ENCODE measurements at regions not wholly inside any gene's neighbourhood (a gene's known extent, or its start where the extent isn't known, plus 50 kb on each side); places are given as distances from the start of the nearest gene placed in this dataset.

DNA sequence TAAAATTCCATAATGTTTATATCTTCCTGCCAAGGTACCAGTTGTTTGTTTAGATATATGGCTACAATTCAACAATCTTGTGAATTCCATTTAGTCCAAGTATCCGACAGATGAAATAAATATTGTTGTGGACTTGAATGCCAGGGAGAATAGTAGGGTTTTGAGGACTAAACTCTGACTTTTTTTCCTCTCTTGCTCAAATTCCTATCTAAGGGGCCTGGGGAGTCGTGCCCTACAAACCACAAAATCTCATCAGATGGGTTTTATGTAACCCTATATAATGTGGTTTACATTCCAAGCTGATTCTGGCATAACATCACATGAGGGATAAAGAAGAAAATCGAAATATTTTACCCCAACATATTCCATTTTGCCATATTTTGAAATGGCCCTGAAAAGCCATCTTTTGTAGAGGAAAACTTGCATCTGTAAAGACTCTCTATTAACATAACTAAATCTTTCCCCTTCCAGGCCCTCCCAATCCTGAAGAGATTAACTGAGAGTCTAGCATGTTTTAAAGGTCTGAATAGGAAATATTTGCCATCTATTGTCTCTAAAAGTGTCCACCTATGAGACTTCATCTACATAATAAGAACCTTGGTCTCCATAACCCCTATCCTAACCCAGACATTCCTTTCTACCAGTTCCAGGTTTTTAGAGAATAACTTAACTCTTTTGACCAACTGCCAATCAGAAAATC is 184.7 kb upstream of the KITLG start:
- no peaks in the 10 kb centered on the region for H3K36me3 ChIP-seq (ENCODE audit: control insufficient read depth in 1 of 2, insufficient read depth in 2 of 2, low read depth in 1 of 2, low read length in 2 of 2)
- no peaks in the 10 kb centered on the region for H3K79me1 ChIP-seq (replicated peaks; ENCODE audit: low read length, poor library complexity, severe bottlenecking)
- H2BK15ac ChIP-seq (ENCODE audit: low read depth, poor library complexity, severe bottlenecking) = no peak overlapping the region
- H2BK120ac ChIP-seq (ENCODE audit: low read depth, low read length) = no peak overlapping the region
- 91% methylated on average over 1 of the region's 3 CpGs for WGBS
- H3K4me1 ChIP-seq (ENCODE audit: control insufficient read depth, insufficient read depth, low read depth, low read length) = no peaks in the 10 kb centered on the region
- no peak overlapping the region for H3K4me2 ChIP-seq (ENCODE audit: low read length, poor library complexity, severe bottlenecking)
- no peak overlapping the region for H3K4ac ChIP-seq (ENCODE audit: low read depth in 1 of 2, low read length in 2 of 2)
- no peak overlapping the region for H2BK5ac ChIP-seq (ENCODE audit: low read depth, low read length, poor library complexity, severe bottlenecking)
- H2AK5ac ChIP-seq (ENCODE audit: low read length, severe bottlenecking) = no peak overlapping the region
- no peaks in the 10 kb centered on the region for H3K9me3 ChIP-seq (ENCODE audit: control insufficient read depth, low read length)
- H4K8ac ChIP-seq (ENCODE audit: low read length) = no peak overlapping the region
- H3K18ac ChIP-seq (ENCODE audit: low read depth in 1 of 2, low read length in 2 of 2) = no peak overlapping the region
- H3K4me3 ChIP-seq (ENCODE audit: insufficient read depth in 1 of 2, low read depth in 1 of 2, low read length in 2 of 2) = no peak overlapping the region
- no peak overlapping the region for H2BK12ac ChIP-seq (ENCODE audit: low read length in 2 of 2)
- H3K23ac ChIP-seq (ENCODE audit: low read length in 2 of 2) = no peak overlapping the region
- no peak overlapping the region for H3K14ac ChIP-seq (ENCODE audit: low read length in 2 of 2)
- H2AFZ ChIP-seq (ENCODE audit: low read depth, low read length) = no peak overlapping the region
- no peaks in the 10 kb centered on the region for H3K27me3 ChIP-seq (ENCODE audit: control insufficient read depth in 1 of 2, insufficient read depth in 1 of 2, low read length in 2 of 2)
- no peak overlapping the region for H3K9ac ChIP-seq (ENCODE audit: low read length)
- H3K27ac ChIP-seq (ENCODE audit: low read length, poor library complexity, severe bottlenecking) = no peak overlapping the region
- no peak overlapping the region for H4K91ac ChIP-seq (ENCODE audit: low read length)
- no peak for DNase-seq

DNA sequence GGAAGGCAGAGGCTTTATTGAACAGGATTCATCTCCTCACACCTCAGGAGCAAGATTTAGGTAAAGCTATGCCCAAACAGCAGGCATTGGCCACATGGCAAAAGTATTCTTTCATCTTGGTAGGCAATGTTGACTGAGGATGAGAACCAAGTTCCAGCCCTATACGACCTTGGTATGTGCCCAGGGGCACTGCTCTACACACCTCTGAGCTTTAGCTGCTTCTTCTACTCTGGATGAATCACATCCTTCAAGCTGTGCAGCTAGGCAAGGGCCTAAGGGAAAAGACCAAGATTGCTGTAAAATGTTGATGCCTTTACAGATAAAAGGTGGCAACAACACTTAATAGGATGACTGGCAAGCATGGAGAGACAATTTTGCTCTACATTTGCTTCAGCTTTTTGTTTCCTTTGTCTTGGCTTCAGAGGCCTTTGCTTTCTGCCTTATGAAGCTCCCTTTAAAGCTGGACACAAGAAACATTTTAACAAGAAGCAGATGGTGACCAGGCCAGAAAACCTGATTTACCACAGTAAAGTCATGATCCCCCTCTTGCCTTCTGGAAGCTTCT is 183.3 kb upstream of the KITLG start:
- no peak overlapping the region for H3K14ac ChIP-seq (ENCODE audit: low read length in 2 of 2)
- no peak overlapping the region for H4K8ac ChIP-seq (ENCODE audit: low read length)
- H3K36me3 ChIP-seq (ENCODE audit: control insufficient read depth in 1 of 2, insufficient read depth in 2 of 2, low read depth in 1 of 2, low read length in 2 of 2) = no peaks in the 10 kb centered on the region

DNA sequence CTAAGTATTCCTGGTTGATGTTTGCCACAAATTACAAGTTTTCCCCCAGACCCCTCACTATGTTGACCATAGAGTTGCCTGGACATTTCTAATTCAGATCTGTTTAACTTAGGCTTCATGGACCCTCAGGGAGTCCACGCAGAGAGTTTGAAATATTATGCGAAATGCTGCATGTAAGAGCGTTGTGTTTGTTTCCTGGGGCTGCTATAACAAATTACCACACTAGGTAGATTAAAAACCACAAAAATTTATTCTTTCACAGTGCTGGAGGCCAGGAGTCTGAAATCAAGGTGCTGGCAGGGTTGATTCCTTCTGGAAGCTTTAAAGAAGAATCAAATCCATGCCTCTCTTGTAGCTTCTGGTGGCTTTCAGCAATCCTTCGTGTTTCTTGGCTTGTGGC is 177.9 kb upstream of the KITLG start:
- Histone ChIP-seq H3K14ac (ENCODE audit: low read length in 2 of 2) (no peak overlapping the region), H2BK120ac (ENCODE audit: low read depth, low read length) (no peak overlapping the region), H3K27me3 (ENCODE audit: control insufficient read depth in 1 of 2, insufficient read depth in 1 of 2, low read length in 2 of 2) (no peaks in the 10 kb centered on the region), H3K4ac (ENCODE audit: low read depth in 1 of 2, low read length in 2 of 2) (no peak overlapping the region), H4K91ac (ENCODE audit: low read length) (no peak overlapping the region), H2AK5ac (ENCODE audit: low read length, severe bottlenecking) (no peak overlapping the region), H2BK5ac (ENCODE audit: low read depth, low read length, poor library complexity, severe bottlenecking) (no peak overlapping the region), H2BK12ac (ENCODE audit: low read length in 2 of 2) (no peak overlapping the region), H3K4me3 (ENCODE audit: insufficient read depth in 1 of 2, low read depth in 1 of 2, low read length in 2 of 2) (no peak overlapping the region), H3K27ac (ENCODE audit: low read length, poor library complexity, severe bottlenecking) (no peak overlapping the region), H2AFZ (ENCODE audit: low read depth, low read length) (no peak overlapping the region), H3K4me1 (ENCODE audit: control insufficient read depth, insufficient read depth, low read depth, low read length) (no peaks in the 10 kb centered on the region), H3K9me3 (ENCODE audit: control insufficient read depth, low read length) (no peaks in the 10 kb centered on the region), H3K23ac (ENCODE audit: low read length in 2 of 2) (no peak overlapping the region), H3K36me3 (ENCODE audit: control insufficient read depth in 1 of 2, insufficient read depth in 2 of 2, low read depth in 1 of 2, low read length in 2 of 2) (no peaks in the 10 kb centered on the region), H3K4me2 (ENCODE audit: low read length, poor library complexity, severe bottlenecking) (no peak overlapping the region), H3K18ac (ENCODE audit: low read depth in 1 of 2, low read length in 2 of 2) (no peak overlapping the region), H2BK15ac (ENCODE audit: low read depth, poor library complexity, severe bottlenecking) (no peak overlapping the region), H3K9ac (ENCODE audit: low read length) (no peak overlapping the region), H4K8ac (ENCODE audit: low read length) (no peak overlapping the region), H3K79me1 (replicated peaks; ENCODE audit: low read length, poor library complexity, severe bottlenecking) (no peaks in the 10 kb centered on the region)
- DNase-seq = no peak
- WGBS = 100% methylated on average over 1 of the region's 4 CpGs

More for the DNA sequence above, 183.3 kb upstream of the KITLG start:
- Histone ChIP-seq H2AK5ac (ENCODE audit: low read length, severe bottlenecking) (no peak overlapping the region), H2BK15ac (ENCODE audit: low read depth, poor library complexity, severe bottlenecking) (no peak overlapping the region), H4K91ac (ENCODE audit: low read length) (no peak overlapping the region), H3K4me1 (ENCODE audit: control insufficient read depth, insufficient read depth, low read depth, low read length) (no peaks in the 10 kb centered on the region), H3K27me3 (ENCODE audit: control insufficient read depth in 1 of 2, insufficient read depth in 1 of 2, low read length in 2 of 2) (no peaks in the 10 kb centered on the region), H3K4ac (ENCODE audit: low read depth in 1 of 2, low read length in 2 of 2) (no peak overlapping the region), H3K9me3 (ENCODE audit: control insufficient read depth, low read length) (no peaks in the 10 kb centered on the region), H3K27ac (ENCODE audit: low read length, poor library complexity, severe bottlenecking) (no peak overlapping the region), H2BK5ac (ENCODE audit: low read depth, low read length, poor library complexity, severe bottlenecking) (no peak overlapping the region), H3K4me2 (ENCODE audit: low read length, poor library complexity, severe bottlenecking) (no peak overlapping the region), H2AFZ (ENCODE audit: low read depth, low read length) (no peak overlapping the region), H3K18ac (ENCODE audit: low read depth in 1 of 2, low read length in 2 of 2) (no peak overlapping the region), H3K9ac (ENCODE audit: low read length) (no peak overlapping the region), H3K23ac (ENCODE audit: low read length in 2 of 2) (no peak overlapping the region), H2BK12ac (ENCODE audit: low read length in 2 of 2) (no peak overlapping the region), H2BK120ac (ENCODE audit: low read depth, low read length) (no peak overlapping the region), H3K4me3 (ENCODE audit: insufficient read depth in 1 of 2, low read depth in 1 of 2, low read length in 2 of 2) (no peak overlapping the region), H3K79me1 (replicated peaks; ENCODE audit: low read length, poor library complexity, severe bottlenecking) (no peaks in the 10 kb centered on the region)
- WGBS = 86% methylated on average over 1 of the region's 1 CpG
- DNase-seq = no peak

DNA sequence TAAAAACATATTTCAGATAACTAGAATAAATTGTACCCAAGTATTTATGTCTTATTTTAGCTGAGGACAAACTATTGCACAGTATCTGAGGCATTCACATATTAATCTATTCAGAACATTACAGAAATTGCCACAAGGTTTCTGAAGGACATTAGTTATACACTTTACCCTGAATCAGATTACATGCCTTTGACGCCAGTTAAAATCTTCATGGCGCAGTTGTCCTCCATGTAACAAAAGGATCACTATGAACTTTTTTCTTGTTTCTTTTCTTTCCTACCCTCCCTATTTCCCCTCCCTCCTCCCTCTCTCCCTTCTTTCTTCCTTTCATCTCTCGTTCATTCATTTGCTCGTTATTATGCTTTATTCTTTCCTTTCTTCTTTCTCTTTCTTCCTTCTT is 176.6 kb upstream of the KITLG start:
- no peak overlapping the region for H3K14ac ChIP-seq (ENCODE audit: low read length in 2 of 2)
- no peak overlapping the region for H2AK5ac ChIP-seq (ENCODE audit: low read length, severe bottlenecking)
- H3K27me3 ChIP-seq (ENCODE audit: control insufficient read depth in 1 of 2, insufficient read depth in 1 of 2, low read length in 2 of 2) = no peaks in the 10 kb centered on the region
- no peaks in the 10 kb centered on the region for H3K79me1 ChIP-seq (replicated peaks; ENCODE audit: low read length, poor library complexity, severe bottlenecking)
- H3K9me3 ChIP-seq (ENCODE audit: control insufficient read depth, low read length) = no peaks in the 10 kb centered on the region
- DNase-seq = no peak
- no peak overlapping the region for H2AFZ ChIP-seq (ENCODE audit: low read depth, low read length)
- H3K4me2 ChIP-seq (ENCODE audit: low read length, poor library complexity, severe bottlenecking) = no peak overlapping the region
- no peak overlapping the region for H4K91ac ChIP-seq (ENCODE audit: low read length)
- no peaks in the 10 kb centered on the region for H3K4me1 ChIP-seq (ENCODE audit: control insufficient read depth, insufficient read depth, low read depth, low read length)
- H3K4ac ChIP-seq (ENCODE audit: low read depth in 1 of 2, low read length in 2 of 2) = no peak overlapping the region
- no peak overlapping the region for H3K27ac ChIP-seq (ENCODE audit: low read length, poor library complexity, severe bottlenecking)
- WGBS = 97% methylated on average over 4 of the region's 4 CpGs
- H2BK5ac ChIP-seq (ENCODE audit: low read depth, low read length, poor library complexity, severe bottlenecking) = no peak overlapping the region
- no peak overlapping the region for H3K23ac ChIP-seq (ENCODE audit: low read length in 2 of 2)
- H2BK15ac ChIP-seq (ENCODE audit: low read depth, poor library complexity, severe bottlenecking) = no peak overlapping the region
- no peak overlapping the region for H3K4me3 ChIP-seq (ENCODE audit: insufficient read depth in 1 of 2, low read depth in 1 of 2, low read length in 2 of 2)
- H3K36me3 ChIP-seq (ENCODE audit: control insufficient read depth in 1 of 2, insufficient read depth in 2 of 2, low read depth in 1 of 2, low read length in 2 of 2) = no peaks in the 10 kb centered on the region
- no peak overlapping the region for H3K18ac ChIP-seq (ENCODE audit: low read depth in 1 of 2, low read length in 2 of 2)
- H2BK12ac ChIP-seq (ENCODE audit: low read length in 2 of 2) = no peak overlapping the region
- H2BK120ac ChIP-seq (ENCODE audit: low read depth, low read length) = no peak overlapping the region
- no peak overlapping the region for H4K8ac ChIP-seq (ENCODE audit: low read length)
- H3K9ac ChIP-seq (ENCODE audit: low read length) = no peak overlapping the region
